Activated CD4-positive, alpha-beta T cell treated with anti-CD3 and anti-CD28 coated beads, Interleukin-2, amount 50 U/mL, for 16 hours (primary cell): ENCODE measurements at regions not wholly inside any gene's neighbourhood (a gene's known extent, or its start where the extent isn't known, plus 50 kb on each side); places are given as distances from the start of the nearest gene placed in this dataset.
"Not testable (repeated sequence)": the region's sequence is repeated elsewhere in the genome, so short reads cannot be mapped to it uniquely, and the experiment has no call there.

Experiments used
- DNase-seq: peaks from one replicate; pipeline ENCODE4 v3.0.0-alpha.2; 2020

- no peak for DNase-seq
These were observed 179.6 kb upstream of the GLRA1 start for GRCh38 chr5:152104211-152104610.

- DNase-seq, result not testable (repeated sequence)
These were observed 178.3 kb upstream of the GLRA1 start for GRCh38 chr5:152102908-152103307.

- DNase-seq, result no peak
These were observed 177.4 kb upstream of the GLRA1 start for GRCh38 chr5:152102057-152102456.

- no peak for DNase-seq
These were observed 175.8 kb upstream of the GLRA1 start for GRCh38 chr5:152100462-152100861.

GRCh38 chr5:152097128-152097527, 172.5 kb upstream of the GLRA1 start:
- DNase-seq, result no peak

- DNase-seq, result no peak
These were observed 170.1 kb upstream of the GLRA1 start for GRCh38 chr5:152094716-152095115.

- DNase-seq, result no peak
These were observed 169.4 kb upstream of the GLRA1 start for GRCh38 chr5:152094060-152094459.

GRCh38 chr5:152092580-152092979, 167.9 kb upstream of the GLRA1 start:
- DNase-seq, result no peak

- no peak for DNase-seq
These were observed 165.0 kb upstream of the GLRA1 start for GRCh38 chr5:152089644-152090043.

GRCh38 chr5:152086668-152087067, 162.0 kb upstream of the GLRA1 start:
- no peak for DNase-seq

- DNase-seq, result no peak
These were observed 159.8 kb upstream of the GLRA1 start for GRCh38 chr5:152084476-152084875.

- no peak for DNase-seq
These were observed 158.6 kb upstream of the GLRA1 start for GRCh38 chr5:152083231-152083630.

GRCh38 chr5:152072091-152072490, 147.4 kb upstream of the GLRA1 start:
- DNase-seq, result no peak

- no peak for DNase-seq
These were observed 145.9 kb upstream of the GLRA1 start for GRCh38 chr5:152070591-152070990.

GRCh38 chr5:152066784-152067183, 142.1 kb upstream of the GLRA1 start:
- no peak for DNase-seq

GRCh38 chr5:152063004-152063403, 138.4 kb upstream of the GLRA1 start:
- no peak for DNase-seq

GRCh38 chr5:152061095-152061494, 136.4 kb upstream of the GLRA1 start:
- DNase-seq, result no peak

GRCh38 chr5:152058267-152058666, 133.6 kb upstream of the GLRA1 start:
- DNase-seq, result no peak

GRCh38 chr5:152056931-152057330, 132.3 kb upstream of the GLRA1 start:
- DNase-seq, result no peak

- DNase-seq, result no peak
These were observed 127.8 kb upstream of the GLRA1 start for GRCh38 chr5:152052470-152052869.

- no peak for DNase-seq
These were observed 127.1 kb upstream of the GLRA1 start for GRCh38 chr5:152051499-152052454.

GRCh38 chr5:152046361-152046760, 121.7 kb upstream of the GLRA1 start:
- DNase-seq, result no peak

GRCh38 chr5:152038856-152039255, 114.2 kb upstream of the GLRA1 start:
- not testable (repeated sequence) for DNase-seq

- peak; percentile 3 for DNase-seq
These were observed 101.8 kb upstream of the GLRA1 start for GRCh38 chr5:152026328-152027024.
